ENCODE measurements at regions not wholly inside any gene's neighbourhood (a gene's known extent, or its start where the extent isn't known, plus 50 kb on each side); places are given as distances from the start of the nearest gene placed in this dataset.

DNA sequence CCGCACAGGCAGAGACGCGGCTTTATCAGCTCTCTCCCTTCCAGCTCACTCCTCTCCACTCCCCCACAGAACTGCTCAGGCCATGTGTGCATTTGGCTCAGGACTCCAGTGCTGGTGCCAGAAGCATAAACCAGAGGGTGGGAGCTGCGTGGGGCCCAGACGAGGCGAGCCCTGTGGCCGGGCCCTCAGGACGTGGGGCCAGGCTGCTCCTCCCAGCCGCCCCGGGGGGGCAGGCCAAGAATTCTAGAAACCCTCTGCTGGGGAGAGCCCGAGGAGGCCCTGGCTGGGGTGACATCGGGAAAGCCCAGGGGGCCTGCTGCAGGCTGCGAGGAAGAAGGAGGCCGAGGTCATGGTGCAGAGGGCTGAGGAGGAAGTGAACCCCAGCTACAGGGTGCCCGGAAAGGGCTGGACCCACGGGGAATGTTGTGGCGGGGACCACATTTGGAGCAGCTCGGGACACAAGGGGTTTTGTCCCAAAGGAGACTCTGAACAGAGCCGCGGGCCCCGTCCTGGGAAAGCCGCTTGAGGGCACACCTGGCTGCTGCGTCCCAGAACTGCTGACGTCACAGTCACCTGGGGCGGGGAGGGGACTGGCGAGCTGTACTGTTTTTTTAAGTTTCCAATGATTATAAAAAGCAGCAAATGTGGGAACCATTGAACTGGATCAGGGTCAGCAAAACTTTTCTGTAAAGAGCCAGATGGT is 107.1 kb downstream of the BANF2 start:
- Mint-ChIP-seq H3K27ac (no peak overlapping the region), H3K4me3 (ENCODE audit: low read depth) (no peak overlapping the region), H3K9me3 (no peaks in the 10 kb centered on the region), H3K4me1 (ENCODE audit: low read depth) (no peaks in the 10 kb centered on the region), H3K36me3 (ENCODE audit: low read depth) (no peaks in the 10 kb centered on the region), H3K27me3 (ENCODE audit: low read depth) (peaks cover 8% of the 10 kb centered on the region)
- DNase-seq (ENCODE audit: low spot score): no peak
- intact Hi-C loops (cut with micrococcal nuclease): no loop called here

- H3K4me1 Mint-ChIP-seq (ENCODE audit: low read depth): no peaks in the 10 kb centered on the region
- intact Hi-C loops (cut with micrococcal nuclease): no loop called here
- H3K4me3 Mint-ChIP-seq (ENCODE audit: low read depth): no peak overlapping the region
- no peaks in the 10 kb centered on the region for H3K36me3 Mint-ChIP-seq (ENCODE audit: low read depth)
- H3K9me3 Mint-ChIP-seq: no peaks in the 10 kb centered on the region
- no peak for DNase-seq (ENCODE audit: low spot score)
- peaks cover 9% of the 10 kb centered on the region for H3K27me3 Mint-ChIP-seq (ENCODE audit: low read depth)
- no peak overlapping the region for H3K27ac Mint-ChIP-seq
Observed at GRCh38 chr20:17806107-17806506, 106.3 kb downstream of the BANF2 start.

DNA sequence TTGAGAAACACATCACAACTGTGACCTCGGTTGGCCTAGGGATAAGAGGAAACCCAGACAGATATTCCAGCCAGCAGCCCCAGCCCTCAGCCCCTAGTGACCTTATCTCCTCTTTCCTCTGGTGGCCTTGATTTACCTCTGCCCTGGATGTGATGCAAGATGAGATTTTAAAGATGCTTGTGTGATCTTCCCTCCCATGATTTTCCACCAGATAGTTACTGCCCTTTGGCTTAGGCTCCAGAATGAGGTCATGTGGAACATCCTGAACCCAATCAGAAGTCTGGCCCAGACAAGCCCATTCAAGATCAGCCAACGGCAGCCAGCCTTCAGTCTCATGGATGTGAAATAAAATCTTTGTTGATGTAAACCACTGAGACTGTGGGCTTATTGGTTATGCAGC is 104.0 kb downstream of the BANF2 start:
- H3K4me1 Mint-ChIP-seq (ENCODE audit: low read depth): no peaks in the 10 kb centered on the region
- no peaks in the 10 kb centered on the region for H3K9me3 Mint-ChIP-seq
- no peaks in the 10 kb centered on the region for H3K36me3 Mint-ChIP-seq (ENCODE audit: low read depth)
- H3K4me3 Mint-ChIP-seq (ENCODE audit: low read depth): no peak overlapping the region
- H3K27me3 Mint-ChIP-seq (ENCODE audit: low read depth): peaks cover 11% of the 10 kb centered on the region
- H3K27ac Mint-ChIP-seq: no peak overlapping the region
- intact Hi-C loops (cut with micrococcal nuclease): no loop called here
- DNase-seq (ENCODE audit: low spot score): no peak

- Mint-ChIP-seq H3K4me1 (ENCODE audit: low read depth) (no peaks in the 10 kb centered on the region), H3K27ac (no peak overlapping the region), H3K36me3 (ENCODE audit: low read depth) (no peaks in the 10 kb centered on the region), H3K4me3 (ENCODE audit: low read depth) (no peak overlapping the region), H3K27me3 (ENCODE audit: low read depth) (peaks cover 30% of the 10 kb centered on the region), H3K9me3 (no peaks in the 10 kb centered on the region)
- intact Hi-C loops (cut with micrococcal nuclease): no loop called here
- no peak for DNase-seq (ENCODE audit: low spot score)
Observed at GRCh38 chr20:17799575-17800227, 99.9 kb downstream of the BANF2 start.

DNA sequence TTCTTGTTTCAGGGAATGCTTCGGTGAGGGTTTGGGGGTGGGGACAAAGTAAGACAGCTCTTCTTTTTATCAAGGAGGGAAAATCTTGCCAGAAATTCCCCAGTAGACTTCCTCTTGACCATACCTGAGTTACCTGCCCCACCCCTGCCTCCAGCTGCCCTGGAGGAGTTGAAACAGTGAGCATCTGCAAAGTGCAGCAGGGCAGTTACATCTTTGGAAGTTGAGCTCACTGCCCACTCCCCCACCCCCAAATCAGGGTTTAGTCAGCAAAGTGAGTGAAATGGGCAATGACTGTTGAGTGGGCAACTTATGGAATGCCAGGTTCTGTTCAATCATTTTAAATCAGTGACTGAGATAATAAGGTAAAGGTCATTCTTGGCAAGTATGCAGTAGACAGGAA is 98.8 kb downstream of the BANF2 start:
- Mint-ChIP-seq H3K4me3 (ENCODE audit: low read depth) (no peak overlapping the region), H3K27ac (no peak overlapping the region), H3K9me3 (no peaks in the 10 kb centered on the region), H3K36me3 (ENCODE audit: low read depth) (no peaks in the 10 kb centered on the region), H3K4me1 (ENCODE audit: low read depth) (no peaks in the 10 kb centered on the region), H3K27me3 (ENCODE audit: low read depth) (peaks cover 25% of the 10 kb centered on the region)
- no peak for DNase-seq (ENCODE audit: low spot score)
- intact Hi-C loops (cut with micrococcal nuclease): no loop called here

GRCh38 chr20:17797579-17797978 is 97.8 kb downstream of the BANF2 start:
- Mint-ChIP-seq H3K36me3 (ENCODE audit: low read depth) (no peaks in the 10 kb centered on the region), H3K27me3 (ENCODE audit: low read depth) (peaks cover 25% of the 10 kb centered on the region), H3K4me3 (ENCODE audit: low read depth) (no peak overlapping the region), H3K9me3 (no peaks in the 10 kb centered on the region), H3K27ac (no peak overlapping the region), H3K4me1 (ENCODE audit: low read depth) (no peaks in the 10 kb centered on the region)
- intact Hi-C loops (cut with micrococcal nuclease): no loop called here
- no peak for DNase-seq (ENCODE audit: low spot score)

GRCh38 chr20:17797161-17797560 is 97.4 kb downstream of the BANF2 start:
- H3K27ac Mint-ChIP-seq: no peak overlapping the region
- no peaks in the 10 kb centered on the region for H3K4me1 Mint-ChIP-seq (ENCODE audit: low read depth)
- DNase-seq (ENCODE audit: low spot score): no peak
- H3K36me3 Mint-ChIP-seq (ENCODE audit: low read depth): no peaks in the 10 kb centered on the region
- intact Hi-C loops (cut with micrococcal nuclease): no loop called here
- peaks cover 25% of the 10 kb centered on the region for H3K27me3 Mint-ChIP-seq (ENCODE audit: low read depth)
- no peaks in the 10 kb centered on the region for H3K9me3 Mint-ChIP-seq
- H3K4me3 Mint-ChIP-seq (ENCODE audit: low read depth): no peak overlapping the region

DNA sequence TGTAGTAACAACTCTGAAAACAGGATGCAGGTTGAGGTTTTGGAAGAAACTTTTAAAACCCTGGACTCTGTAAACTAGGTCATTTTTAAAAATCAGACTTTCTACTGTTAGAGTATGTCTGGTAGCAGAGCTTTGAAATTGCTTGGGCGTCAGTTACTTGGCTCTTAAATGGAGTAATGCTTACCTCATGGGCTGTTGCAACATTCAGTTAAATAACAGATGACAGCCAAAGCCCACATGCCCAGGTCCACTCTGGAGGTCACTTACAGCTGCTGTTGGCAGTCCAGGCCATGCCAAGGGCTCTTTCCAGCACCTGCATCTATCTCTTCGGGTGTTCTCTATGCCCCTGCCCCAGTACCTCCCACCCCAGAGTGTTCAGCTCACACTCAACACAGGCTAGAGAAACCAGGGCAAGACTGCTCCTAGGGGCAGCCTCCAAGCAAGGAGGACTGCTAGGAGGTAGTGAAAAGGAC is 96.4 kb downstream of the BANF2 start:
- H3K9me3 Mint-ChIP-seq: no peaks in the 10 kb centered on the region
- no peaks in the 10 kb centered on the region for H3K36me3 Mint-ChIP-seq (ENCODE audit: low read depth)
- peaks cover 24% of the 10 kb centered on the region for H3K27me3 Mint-ChIP-seq (ENCODE audit: low read depth)
- DNase-seq (ENCODE audit: low spot score): no peak
- no peak overlapping the region for H3K4me3 Mint-ChIP-seq (ENCODE audit: low read depth)
- no peak overlapping the region for H3K27ac Mint-ChIP-seq
- no peaks in the 10 kb centered on the region for H3K4me1 Mint-ChIP-seq (ENCODE audit: low read depth)
- intact Hi-C loops (cut with micrococcal nuclease): no loop called here

GRCh38 chr20:17795501-17796071 is 95.8 kb downstream of the BANF2 start:
- H3K36me3 Mint-ChIP-seq (ENCODE audit: low read depth): no peaks in the 10 kb centered on the region
- H3K9me3 Mint-ChIP-seq: no peaks in the 10 kb centered on the region
- H3K4me1 Mint-ChIP-seq (ENCODE audit: low read depth): no peaks in the 10 kb centered on the region
- H3K27me3 Mint-ChIP-seq (ENCODE audit: low read depth): peaks cover 24% of the 10 kb centered on the region
- intact Hi-C loops (cut with micrococcal nuclease): no loop called here
- H3K4me3 Mint-ChIP-seq (ENCODE audit: low read depth): no peak overlapping the region
- H3K27ac Mint-ChIP-seq: no peak overlapping the region
- DNase-seq (ENCODE audit: low spot score): no peak

- Mint-ChIP-seq H3K4me1 (ENCODE audit: low read depth) (no peaks in the 10 kb centered on the region), H3K36me3 (ENCODE audit: low read depth) (no peaks in the 10 kb centered on the region), H3K27ac (no peak overlapping the region), H3K9me3 (no peaks in the 10 kb centered on the region), H3K4me3 (ENCODE audit: low read depth) (no peak overlapping the region), H3K27me3 (ENCODE audit: low read depth) (peaks cover 24% of the 10 kb centered on the region)
- DNase-seq (ENCODE audit: low spot score): no peak
- intact Hi-C loops (cut with micrococcal nuclease): no loop called here
Observed at GRCh38 chr20:17795003-17795402, 95.2 kb downstream of the BANF2 start.

- no peaks in the 10 kb centered on the region for H3K4me1 Mint-ChIP-seq (ENCODE audit: low read depth)
- no peak overlapping the region for H3K27ac Mint-ChIP-seq
- intact Hi-C loops (cut with micrococcal nuclease): no loop called here
- no peak overlapping the region for H3K4me3 Mint-ChIP-seq (ENCODE audit: low read depth)
- H3K36me3 Mint-ChIP-seq (ENCODE audit: low read depth): no peaks in the 10 kb centered on the region
- no peak for DNase-seq (ENCODE audit: low spot score)
- H3K27me3 Mint-ChIP-seq (ENCODE audit: low read depth): peaks cover 21% of the 10 kb centered on the region
- H3K9me3 Mint-ChIP-seq: no peaks in the 10 kb centered on the region
Observed at GRCh38 chr20:17794400-17794799, 94.6 kb downstream of the BANF2 start.

- intact Hi-C loops (cut with micrococcal nuclease): no loop called here
- no peaks in the 10 kb centered on the region for H3K4me1 Mint-ChIP-seq (ENCODE audit: low read depth)
- no peak for DNase-seq (ENCODE audit: low spot score)
- no peak overlapping the region for H3K4me3 Mint-ChIP-seq (ENCODE audit: low read depth)
- no peak overlapping the region for H3K27ac Mint-ChIP-seq
- peaks cover 21% of the 10 kb centered on the region for H3K27me3 Mint-ChIP-seq (ENCODE audit: low read depth)
- no peaks in the 10 kb centered on the region for H3K9me3 Mint-ChIP-seq
- H3K36me3 Mint-ChIP-seq (ENCODE audit: low read depth): no peaks in the 10 kb centered on the region
Observed at GRCh38 chr20:17793986-17794385, 94.2 kb downstream of the BANF2 start.

DNA sequence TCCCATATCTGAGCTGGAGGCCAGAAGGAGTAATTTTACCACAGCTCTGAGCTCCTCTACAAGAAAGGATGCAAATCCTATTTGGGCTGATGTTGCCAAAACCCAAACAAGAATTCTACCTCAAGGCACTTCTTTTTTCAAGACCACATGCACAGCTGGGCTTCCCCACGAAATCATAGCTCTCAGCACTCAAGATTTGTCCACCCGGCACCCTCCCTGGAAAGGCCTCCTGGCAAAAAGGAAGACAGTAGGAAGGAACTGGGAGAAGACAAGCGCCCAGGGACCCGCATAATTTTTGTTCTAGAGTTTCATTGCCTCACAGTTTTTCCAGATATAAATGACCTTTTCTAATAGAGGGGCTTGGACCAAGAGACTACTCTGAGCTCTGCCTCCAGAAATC is 90.5 kb downstream of the BANF2 start:
- H3K36me3 Mint-ChIP-seq (ENCODE audit: low read depth): no peaks in the 10 kb centered on the region
- no peaks in the 10 kb centered on the region for H3K4me1 Mint-ChIP-seq (ENCODE audit: low read depth)
- no peaks in the 10 kb centered on the region for H3K9me3 Mint-ChIP-seq
- intact Hi-C loops (cut with micrococcal nuclease): no loop called here
- H3K4me3 Mint-ChIP-seq (ENCODE audit: low read depth): no peak overlapping the region
- no peak for DNase-seq (ENCODE audit: low spot score)
- peaks cover 4% of the 10 kb centered on the region for H3K27me3 Mint-ChIP-seq (ENCODE audit: low read depth)
- H3K27ac Mint-ChIP-seq: no peak overlapping the region
